ENCODE measurements at regions not wholly inside any gene's neighbourhood (a gene's known extent, or its start where the extent isn't known, plus 50 kb on each side); places are given as distances from the start of the nearest gene placed in this dataset.

DNA sequence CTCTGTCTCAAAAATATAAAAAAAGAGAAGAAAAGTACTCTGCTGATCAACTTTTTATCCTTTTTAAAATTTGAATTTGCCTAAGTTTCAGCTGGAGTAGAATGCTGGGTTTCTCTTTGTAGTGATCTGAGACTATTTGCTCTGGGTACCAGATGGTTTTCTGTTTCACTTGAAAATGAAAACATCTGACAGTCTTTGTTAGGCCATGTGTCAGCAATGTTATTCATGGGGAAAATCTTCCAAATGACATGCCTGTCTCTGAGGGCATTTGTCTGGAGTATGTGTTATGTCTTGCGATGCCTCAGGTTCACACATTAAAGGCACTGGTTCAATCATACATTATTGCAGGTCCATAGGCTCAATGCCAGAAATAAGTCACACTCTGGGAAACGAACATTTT is 175.3 kb upstream of the TMEM229A start (continued):
- no peak for TF ChIP-seq CEBPB (IDR thresholded peaks at IDR 0.05; ENCODE audit: low read depth, low read length)
- no peak for TF ChIP-seq TAF1 (IDR thresholded peaks at IDR 0.05; ENCODE audit: low read depth, low read length)
